SHP77 (cell line): ENCODE measurements at regions not wholly inside any gene's neighbourhood (a gene's known extent, or its start where the extent isn't known, plus 50 kb on each side); places are given as distances from the start of the nearest gene placed in this dataset.

Experiments used
- DNase-seq, 2 experiments: peaks; one replicate each; lab custom pipeline; 2025; lab: John Stamatoyannopoulos, UW

DNA sequence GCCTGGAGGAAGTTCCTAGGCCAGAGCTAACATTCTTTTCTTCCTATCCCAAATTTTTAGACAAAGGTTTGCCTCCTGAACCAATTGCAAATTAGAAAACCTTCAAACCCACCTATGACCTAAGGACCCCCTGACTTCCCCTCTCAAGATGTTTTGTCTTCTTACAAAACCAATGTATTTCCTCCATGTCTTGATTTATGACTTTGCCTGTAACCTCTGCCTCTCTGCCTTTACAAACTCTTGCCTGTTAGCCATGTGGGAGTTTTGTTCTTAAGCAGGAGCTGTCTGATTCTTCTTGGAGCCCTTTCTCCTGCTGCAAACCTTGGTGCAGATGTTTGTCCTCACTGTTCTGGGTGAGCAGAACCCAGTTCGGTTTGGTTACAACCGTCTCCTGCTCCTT lies 222.3 kb upstream of the BOD1L1 start:
- no peak for DNase-seq

DNA sequence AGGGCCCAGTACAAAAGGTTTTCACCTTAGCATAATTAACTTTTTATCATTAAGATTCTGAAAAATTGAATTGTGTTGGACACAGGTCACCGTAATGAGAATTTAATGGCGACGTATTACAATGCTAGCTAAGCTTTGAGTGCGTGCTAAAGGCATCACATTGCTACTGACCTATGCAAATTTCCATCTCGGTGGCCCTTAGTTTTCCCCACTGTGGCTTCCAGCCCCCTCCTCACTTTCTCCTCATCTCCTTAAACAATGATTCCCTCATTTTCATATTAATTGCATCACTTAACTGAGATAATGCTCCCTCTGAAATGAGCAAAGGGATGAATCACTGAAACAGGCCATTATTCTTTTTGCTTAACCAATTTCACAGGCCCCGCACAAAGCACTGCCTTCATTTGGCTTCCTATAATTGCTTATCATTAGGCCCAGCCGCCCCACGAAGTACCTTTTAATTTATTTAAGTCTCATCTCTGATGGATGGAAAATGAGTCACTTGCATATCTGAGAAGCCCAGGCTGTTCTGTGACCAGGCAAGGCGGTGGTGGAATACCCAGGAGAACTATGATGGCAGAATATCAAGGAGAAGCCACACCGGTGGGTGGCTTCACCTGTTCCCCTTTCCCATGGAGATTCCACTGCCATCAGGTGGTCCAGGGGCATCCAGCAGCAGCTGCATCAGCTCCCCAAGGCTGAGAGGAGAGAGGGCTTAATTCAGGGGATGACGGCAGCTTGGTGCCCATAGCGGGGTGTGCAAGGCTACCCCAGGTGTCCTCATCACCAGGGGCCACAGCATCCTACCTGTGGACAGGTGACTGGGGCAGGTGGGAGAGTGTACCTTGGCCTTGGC lies 223.8 kb upstream of the BOD1L1 start:
- no peak for DNase-seq

DNA sequence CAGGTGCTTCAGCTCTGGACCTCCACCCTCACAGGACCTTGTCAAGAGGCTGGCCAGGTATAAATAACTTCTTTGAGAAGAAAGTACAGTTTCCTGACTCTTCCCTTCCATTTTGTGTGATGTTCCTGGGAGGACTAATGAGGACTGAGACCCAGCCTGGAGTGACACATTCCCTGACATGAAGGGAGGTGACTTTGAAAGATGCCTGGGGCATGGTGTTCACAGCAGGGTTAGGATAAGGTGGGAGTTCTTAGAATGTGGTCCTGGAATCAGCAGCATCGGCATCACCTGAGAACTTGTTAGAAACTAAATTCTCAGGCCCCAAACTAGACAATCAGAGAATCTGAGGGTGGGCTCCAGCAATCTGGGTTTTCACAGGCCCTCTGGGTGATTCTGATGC lies 224.9 kb upstream of the BOD1L1 start:
- DNase-seq, result no peak

DNA sequence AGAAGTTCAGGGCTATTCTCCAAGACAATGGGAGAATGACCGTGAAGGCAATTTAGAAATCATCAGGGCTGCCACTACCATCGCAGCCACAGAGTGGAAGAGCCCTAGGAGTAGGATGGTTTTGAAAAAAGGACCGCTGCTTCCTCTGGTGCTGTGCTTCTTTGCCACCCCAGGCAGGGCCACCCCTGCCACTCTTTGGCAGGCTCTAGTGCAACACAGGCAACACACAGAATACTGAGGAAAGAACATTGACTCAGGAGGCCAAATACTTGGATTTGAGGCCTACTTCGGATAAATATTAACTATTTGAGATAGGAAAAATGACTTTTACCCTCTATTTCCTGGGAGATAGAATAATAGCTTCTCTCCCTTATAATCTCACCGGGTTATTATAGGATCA lies 228.9 kb upstream of the BOD1L1 start:
- DNase-seq, result no peak

DNA sequence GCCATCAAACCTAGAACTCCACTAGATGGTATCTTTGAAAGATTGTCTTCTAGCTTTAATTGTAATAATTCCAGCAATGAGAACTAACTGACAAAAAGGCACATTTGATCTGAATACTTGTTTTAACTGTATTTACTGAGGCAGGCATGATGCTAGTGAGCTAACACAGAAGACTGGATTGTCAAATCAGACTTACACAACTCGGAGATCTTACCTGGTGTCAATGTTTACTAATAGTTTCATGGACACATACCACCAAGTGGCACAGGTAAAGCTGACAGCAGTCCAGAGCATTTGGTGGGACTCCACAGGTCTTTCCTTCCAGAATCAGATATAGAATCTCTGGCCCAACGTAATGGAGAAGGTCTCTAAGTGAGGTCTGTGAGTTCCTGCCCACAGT lies 229.9 kb upstream of the BOD1L1 start:
- DNase-seq, result no peak

DNA sequence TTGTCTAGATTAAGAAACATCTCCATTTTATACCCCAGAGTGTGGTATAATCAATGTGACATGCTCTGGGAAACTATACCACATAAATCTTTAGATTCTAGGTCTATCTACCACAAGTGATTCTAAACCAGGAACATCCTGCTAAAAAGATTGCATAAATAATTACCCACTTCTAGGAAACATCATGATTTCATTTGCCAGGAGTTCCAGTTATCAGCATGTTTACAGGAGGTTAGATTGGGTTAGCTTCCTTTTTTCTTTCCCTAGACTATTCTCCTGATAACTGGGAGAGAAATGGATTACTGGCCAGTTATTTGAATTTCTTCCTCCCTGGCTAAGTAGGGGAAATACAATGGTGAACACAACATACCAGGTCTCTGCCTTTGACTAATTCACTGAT lies 230.3 kb upstream of the BOD1L1 start:
- no peak for DNase-seq

DNA sequence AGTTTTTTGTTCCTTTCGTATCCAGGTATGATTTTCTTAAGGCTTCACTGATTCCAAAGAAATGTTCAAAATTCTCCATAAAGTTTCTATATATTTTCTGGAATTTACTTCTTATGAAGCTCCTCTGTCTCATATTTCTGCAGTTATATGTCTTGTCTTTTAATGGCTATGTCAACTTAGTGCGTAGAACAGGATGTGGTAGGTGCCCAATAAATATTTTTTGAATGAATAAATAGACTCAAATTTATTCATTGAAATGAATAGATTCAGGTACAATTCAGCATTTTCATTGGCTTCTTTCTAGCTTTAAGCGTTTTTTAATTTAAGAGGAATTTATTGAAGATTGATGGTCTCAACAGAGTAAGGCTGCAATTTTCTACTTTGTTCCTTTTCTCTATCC lies 231.9 kb upstream of the BOD1L1 start:
- DNase-seq, result no peak

DNA sequence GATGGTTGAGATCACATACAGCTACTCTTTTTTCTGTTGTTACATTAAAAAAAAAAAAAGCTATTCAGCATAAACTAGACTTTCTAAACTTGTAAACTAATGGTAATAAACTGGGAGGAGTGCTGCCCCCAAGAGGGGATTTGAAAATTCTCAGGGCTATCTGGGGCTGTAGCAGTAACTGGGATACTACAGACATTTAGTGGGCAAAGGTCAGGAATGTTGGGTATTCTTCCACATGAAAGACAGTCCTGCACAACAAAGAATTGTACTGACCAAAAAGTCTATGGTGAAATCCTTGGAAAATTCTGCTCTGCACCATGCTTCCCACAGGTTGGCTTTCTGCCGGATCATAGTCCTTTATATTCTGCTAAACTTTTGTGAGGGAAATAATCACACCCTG lies 232.6 kb upstream of the BOD1L1 start:
- DNase-seq, result no peak

DNA sequence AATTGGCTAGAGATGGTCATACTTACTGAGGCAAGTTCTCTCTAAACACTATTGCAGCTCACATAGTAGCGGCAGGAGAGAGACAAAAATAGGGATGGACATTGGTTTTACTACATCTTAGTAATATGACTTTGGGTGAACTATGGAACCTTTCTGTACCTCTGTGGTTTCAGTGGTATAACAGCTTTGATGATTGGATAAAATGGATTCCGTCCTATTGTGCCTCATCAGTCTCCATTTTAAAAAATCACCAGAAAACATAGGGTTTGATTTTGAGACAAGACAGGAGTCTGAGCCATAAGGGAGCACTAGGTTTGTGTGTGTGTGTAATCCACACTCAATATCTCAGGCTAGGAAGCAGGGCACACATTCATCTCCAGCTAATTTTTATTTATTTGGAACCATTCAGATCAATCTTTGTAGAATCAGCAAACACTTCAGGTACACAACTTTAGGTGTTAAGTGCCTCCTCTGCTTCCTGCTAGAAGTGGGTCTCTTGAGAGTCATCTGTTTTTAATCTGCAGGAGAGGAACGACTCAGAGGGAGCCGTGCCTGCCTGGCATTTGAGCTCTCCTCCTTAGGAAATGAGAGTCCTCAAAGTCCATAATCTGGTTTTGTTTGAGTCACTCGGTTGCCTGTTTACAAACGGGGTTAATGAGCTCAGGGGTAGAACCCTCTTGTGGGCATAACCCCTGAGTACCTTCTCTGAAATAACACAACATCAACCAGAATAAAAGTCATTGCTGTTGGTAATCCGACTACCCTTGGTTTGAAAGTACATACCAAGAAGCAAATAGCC lies 238.5 kb upstream of the BOD1L1 start:
- DNase-seq, result no peak

DNA sequence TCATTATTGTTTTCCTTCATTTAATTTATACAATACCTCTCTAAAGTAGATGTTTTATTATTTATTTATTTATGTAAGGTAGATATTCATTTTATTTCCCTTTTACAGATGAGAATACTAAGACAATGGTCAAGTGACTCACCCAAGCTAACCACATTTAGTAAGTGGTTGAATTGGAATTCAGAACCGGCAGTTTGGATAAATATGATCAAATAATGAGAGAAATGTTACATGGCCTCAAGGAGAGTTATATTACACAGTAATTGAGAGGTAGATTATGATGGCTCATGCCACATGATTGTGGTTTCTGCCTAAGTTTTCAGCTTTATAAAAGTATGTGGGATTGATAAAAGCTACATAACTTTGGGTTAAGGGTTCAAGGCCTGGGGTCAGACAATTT lies 239.4 kb upstream of the BOD1L1 start:
- DNase-seq, result no peak

DNA sequence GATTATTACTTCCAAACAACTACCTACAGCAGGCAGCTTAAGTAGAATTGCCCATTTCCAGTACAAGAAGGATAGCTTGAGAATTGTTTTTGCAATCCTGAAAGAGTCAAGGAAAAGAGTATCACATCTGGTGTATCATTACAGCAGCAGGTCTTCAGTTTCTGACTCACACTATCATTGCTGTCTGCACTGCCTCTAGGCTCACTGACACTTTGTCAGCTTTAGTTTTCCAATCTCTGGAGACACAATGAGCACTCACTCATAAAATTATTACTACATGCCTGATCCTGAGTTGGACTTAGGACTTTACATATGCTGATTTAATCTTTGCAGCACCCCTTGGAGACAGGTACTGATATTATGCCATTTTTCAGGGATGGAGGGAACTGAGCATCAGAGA lies 244.6 kb upstream of the BOD1L1 start:
- no peak for DNase-seq

DNA sequence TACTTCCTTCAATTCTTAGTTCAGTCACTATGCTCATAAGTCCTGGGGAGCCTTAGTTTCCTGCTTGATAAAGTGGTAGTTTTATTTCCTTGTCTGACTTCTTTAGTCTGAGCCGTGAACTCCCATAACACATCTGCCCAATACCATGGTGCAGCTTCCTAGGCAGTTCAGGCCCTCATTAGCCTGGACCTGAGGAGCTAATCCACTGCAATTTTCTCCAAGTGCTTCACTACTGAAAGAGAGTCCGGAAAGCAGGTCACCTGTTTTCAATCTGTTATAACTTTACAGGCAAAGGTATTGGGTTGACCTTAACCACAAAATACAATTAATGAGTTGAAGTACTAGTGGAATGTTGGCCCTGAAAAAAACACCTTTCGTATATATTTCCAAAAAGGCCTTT lies 245.4 kb upstream of the BOD1L1 start:
- no peak for DNase-seq

DNA sequence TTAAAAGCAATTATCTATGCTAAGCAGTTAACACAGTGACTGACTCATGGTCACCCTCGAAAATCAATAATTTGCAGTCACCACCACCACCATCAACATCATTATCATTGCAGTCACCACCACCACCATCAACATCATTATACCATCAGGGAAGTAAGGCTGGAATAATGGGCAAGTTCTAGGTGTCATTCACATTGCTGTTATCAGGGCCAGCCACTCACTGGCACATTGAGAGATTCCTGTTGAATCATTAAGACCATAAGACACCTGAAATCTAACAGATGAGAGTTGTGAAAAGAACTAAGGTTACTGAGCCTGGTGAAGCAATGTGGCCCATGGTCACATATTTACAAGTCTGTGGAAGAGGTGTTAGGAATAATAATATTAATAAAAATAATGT lies 247.7 kb upstream of the BOD1L1 start:
- DNase-seq, result no peak

DNA sequence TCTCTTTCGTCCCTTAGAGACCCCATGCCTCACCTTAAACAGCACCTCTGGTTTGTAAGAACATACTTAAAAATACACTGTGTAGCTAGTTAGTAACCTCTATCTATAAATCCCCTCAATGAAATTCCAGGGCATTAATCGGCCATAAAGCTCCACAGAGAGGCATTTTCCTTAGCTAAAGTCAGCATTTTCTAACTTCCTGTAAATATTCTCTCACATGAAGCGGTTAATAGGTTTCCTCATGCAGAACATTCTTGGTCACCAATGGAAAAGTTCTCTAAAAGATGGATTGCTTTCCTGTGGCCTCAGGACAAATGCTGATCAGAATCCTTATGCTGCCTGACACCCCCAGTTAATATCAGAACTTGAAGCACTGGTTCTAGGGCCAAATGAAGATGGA lies 248.6 kb upstream of the BOD1L1 start:
- no peak for DNase-seq

DNA sequence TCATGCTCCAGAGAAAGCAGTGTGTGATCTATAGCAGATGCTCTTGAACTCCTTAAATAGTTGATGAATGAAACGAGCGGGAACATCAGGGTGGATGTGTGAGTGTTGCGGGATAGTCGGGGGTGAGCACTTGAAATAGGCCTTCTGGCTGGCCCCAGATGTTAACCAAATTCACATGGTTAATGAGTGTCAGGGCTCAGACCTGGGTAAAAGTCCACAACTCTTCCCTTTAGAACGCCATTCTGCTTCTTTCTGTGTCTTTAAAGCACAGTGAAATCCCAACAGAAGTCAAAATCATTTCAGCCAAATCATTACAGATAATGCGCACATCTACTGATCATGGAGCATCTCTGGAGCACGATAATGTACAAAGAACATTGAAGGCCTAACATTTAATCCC lies 249.4 kb upstream of the BOD1L1 start:
- DNase-seq, result no peak

DNA sequence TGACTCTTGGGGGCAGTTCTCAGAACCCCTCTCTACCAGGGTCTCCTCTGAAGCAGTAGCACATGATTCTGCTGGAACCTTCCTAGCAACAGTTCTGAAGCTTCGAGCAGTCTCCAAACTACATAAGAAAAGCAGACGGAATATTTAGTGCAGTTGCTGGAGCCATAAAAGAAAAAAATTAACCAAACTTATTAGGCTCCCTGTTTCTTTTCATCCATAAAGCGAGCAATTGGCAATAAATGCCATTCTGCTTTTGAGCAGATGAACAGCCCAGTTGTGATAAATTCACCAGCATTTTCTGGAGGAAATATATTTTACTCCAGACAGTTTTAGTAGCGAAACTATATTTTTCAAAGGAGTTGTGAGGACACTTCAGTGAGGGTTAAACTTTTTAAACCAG lies 250.1 kb upstream of the BOD1L1 start:
- DNase-seq, result no peak

DNA sequence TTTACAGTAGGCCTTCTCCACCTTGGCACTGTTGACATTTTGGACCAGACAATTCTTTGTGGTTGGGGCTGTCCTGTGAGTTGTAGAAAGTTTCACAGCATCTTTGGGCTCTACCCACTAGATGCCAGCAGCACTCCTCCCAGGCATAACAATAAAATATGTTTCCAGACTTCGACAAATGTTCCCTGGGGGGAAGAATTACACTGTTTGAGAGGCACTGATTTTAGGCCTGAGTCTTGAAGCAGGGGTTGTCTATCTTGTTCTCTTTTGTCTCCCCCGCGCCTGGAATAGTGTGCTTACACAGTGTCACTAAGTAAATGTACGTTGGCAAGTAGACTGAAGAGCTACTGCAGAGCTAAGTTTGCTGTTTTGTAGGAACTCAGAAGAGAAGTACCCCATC lies 254.4 kb upstream of the BOD1L1 start:
- DNase-seq, result no peak

DNA sequence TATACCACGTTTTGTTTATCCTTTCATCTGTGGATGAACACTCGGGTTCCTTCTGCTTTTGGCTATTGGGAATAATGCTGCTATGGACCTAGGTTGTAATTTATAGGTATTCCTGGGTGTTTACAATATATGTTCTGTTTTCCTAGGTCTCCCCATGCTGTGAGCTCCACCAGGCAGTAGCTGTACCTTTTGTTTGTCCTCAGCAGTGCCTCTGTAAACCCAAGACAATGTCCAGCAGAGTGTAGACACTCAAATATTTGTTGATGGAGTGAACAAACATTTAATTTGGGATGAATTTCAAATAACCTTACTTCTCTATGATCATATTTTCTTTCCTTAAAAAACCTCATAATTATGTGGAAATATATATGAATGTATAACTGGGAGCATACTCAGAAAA lies 259.5 kb upstream of the BOD1L1 start:
- no peak for DNase-seq

DNA sequence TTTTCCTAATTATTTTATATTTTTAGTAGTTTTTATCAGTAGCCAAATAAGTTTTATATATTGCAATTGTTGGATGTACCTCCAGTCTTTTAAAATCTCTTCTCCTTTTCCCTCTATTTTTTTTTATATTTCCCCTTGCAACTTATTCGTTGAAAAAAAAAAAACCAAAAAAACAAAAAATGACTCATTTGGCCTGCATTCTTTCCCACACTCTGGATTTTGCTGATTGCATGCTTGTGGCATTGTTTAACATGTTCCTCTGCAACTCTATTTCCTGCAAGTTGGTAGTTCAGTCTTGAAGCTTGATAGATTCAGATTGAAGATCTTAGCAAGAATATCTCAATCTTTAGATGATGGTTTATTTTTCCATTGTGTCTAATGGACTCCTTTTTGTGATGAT lies 260.6 kb upstream of the BOD1L1 start:
- DNase-seq, result no peak

DNA sequence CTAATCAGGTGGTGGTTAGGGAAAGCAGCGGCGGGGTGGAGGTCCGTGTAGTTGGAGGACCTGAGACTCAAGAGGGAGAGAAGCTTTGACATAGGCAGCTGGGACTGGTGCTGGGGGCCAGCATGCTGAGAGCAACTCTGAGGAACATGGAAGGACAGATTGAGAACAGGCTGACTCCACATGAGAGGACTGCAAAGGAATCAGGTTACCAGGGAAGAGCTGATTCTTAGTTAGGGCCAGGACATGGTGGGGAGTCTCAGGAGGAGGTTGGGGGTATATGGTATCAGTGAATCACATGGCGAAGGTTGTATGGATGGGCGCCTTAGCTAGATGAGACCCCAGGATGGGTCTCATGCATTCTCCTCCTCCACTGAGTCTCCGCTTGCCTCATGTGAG lies 264.0 kb upstream of the BOD1L1 start:
- DNase-seq, result no peak

DNA sequence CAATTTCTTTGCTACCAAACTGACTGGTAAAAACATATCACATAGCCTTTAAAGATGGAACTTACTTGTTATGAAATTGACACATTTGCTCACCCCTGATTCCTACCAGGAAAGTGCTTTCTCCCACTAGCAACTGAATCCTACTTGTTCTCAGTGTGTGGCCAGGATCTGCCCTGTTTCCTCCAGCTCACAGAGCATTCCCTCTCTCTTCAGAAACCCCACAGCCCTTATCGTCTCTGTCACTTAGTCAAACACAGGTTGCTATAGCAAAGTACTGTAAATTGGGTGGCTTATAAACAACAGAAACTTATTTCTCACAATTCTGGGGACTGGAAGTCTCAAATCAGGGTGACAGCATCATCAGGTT lies 265.2 kb upstream of the BOD1L1 start:
- no peak for DNase-seq

DNA sequence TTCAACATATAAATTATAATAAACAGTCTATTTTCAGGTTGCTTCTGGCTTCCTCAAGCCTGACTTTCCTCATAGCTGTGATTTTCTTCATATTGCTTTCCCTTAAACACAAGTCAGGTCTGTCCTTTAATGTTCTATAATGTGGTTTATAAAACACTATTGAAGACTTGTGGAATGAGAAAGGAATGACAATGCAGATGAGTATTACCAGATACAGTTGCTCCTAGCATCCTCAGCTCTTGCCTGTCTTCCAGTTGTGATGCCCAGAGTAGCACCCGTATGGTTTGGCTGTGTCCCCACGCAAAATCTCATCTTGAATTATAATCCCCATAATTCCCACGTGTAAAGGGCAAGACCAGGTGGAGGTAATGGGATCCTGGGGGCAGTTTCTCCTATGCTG lies 265.7 kb upstream of the BOD1L1 start:
- no peak for DNase-seq

DNA sequence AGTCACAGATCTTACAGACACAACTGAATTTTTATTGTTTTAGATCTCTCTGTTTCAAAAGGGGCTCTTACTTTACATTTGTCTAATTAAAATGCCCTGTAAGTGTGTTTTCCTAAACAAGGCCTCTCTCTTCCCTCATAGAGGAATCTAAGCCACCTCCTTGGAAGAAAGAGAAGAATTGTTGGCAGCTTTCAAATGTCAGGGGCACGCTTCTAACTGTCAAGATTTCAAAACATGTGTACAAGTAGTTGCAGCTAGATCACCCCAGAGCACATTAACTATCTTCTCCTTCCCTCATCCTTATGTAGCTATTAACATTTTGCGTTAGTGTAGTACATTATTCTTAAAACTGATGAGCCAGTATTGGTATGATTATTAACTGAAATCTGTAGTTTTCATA lies 266.5 kb upstream of the BOD1L1 start:
- DNase-seq, result no peak

DNA sequence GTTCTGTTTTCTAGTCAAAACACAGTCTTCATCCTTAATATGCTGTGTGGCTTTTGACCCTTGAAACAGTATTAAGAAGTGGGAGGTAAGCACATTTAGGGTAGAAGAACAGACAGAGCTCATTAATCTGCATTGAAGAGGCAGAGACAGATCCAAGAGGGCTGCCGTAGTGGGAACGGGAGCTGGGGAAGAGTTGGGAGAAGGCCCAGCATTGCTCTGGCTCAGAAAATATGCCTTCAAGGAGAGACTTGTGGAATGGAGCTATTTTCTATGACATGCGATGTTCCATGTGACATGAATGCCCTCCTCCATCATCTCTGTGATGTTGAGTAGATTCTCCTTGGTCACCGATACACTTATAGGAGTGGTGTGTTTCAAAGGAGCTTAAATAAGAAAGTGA lies 273.3 kb upstream of the BOD1L1 start:
- no peak for DNase-seq
